Smooth muscle cell (in vitro differentiated cells): ENCODE measurements at regions not wholly inside any gene's neighbourhood (a gene's known extent, or its start where the extent isn't known, plus 50 kb on each side); places are given as distances from the start of the nearest gene placed in this dataset.

Source experiments
- DNase-seq: peaks from one replicate; lab custom pipeline; 2025; ENCODE audit not compliant: unreplicated experiment; lab: John Stamatoyannopoulos, UW
- H2AFZ ChIP-seq: fragments of 200-600 bp; sonication (generic); 2 replicates; pipeline ENCODE4 v1.6.0; 2016; ENCODE audit warnings: antibody characterized with exemption, low read depth, mild to moderate bottlenecking
- H3F3A ChIP-seq: fragments of 200-600 bp; sonication (generic); 2 replicates; pipeline ENCODE4 v1.6.0; 2017; ENCODE audit warnings: antibody characterized with exemption, low read depth
- H3K27ac ChIP-seq: fragments of 200-600 bp; sonication (generic); 2 replicates; pipeline ENCODE4 v1.5.1; 2016; ENCODE audit warnings: low read depth, mild to moderate bottlenecking
- H3K27me3 ChIP-seq: fragments of 200-600 bp; sonication (generic); 2 replicates; pipeline ENCODE4 v1.6.1; 2016; ENCODE audit warnings: low read depth, mild to moderate bottlenecking
- H3K36me3 ChIP-seq: fragments of 200-600 bp; sonication (generic); 2 replicates; pipeline ENCODE4 v1.5.1; 2016; ENCODE audit warnings: low read depth
- H3K4me1 ChIP-seq: fragments of 200-600 bp; sonication (generic); 2 replicates; pipeline ENCODE4 v1.5.1; 2016; ENCODE audit warnings: low read depth
- H3K4me2 ChIP-seq: fragments of 200-600 bp; sonication (generic); 2 replicates; pipeline ENCODE4 v1.6.0; 2016; ENCODE audit warnings: mild to moderate bottlenecking
- H3K4me3 ChIP-seq: fragments of 200-600 bp; sonication (generic); 2 replicates; pipeline ENCODE4 v1.5.1; 2016; ENCODE audit warnings: mild to moderate bottlenecking
- H3K79me2 ChIP-seq: fragments of 200-600 bp; sonication (generic); 2 replicates; pipeline ENCODE4 v1.6.0; 2016; ENCODE audit warnings: low read depth, mild to moderate bottlenecking
- H3K9ac ChIP-seq: fragments of 200-600 bp; sonication (generic); 2 replicates; pipeline ENCODE4 v1.6.0; 2016; ENCODE audit warnings: low read depth
- H3K9me3 ChIP-seq: fragments of 200-600 bp; sonication (generic); replicated peaks from 2 replicates; pipeline ENCODE4 v1.5.1; 2016; ENCODE audit warnings: low read depth
- H4K20me1 ChIP-seq: fragments of 200-600 bp; sonication (generic); 2 replicates; pipeline ENCODE4 v1.6.0; 2016; ENCODE audit warnings: low read depth
- CTCF ChIP-seq: fragments of 200-600 bp; sonication (generic); IDR thresholded peaks from 2 replicates; pipeline ENCODE4 v1.5.1; 2017; ENCODE audit warnings: borderline replicate concordance, mild to moderate bottlenecking, antibody characterized with exemption; ENCODE audit not compliant: insufficient read depth, poor library complexity, severe bottlenecking
- WGBS: methylation state at CpG from one replicate; pipeline ENCODE4 v1.1.7; 2016; ENCODE audit warnings: low lambda C conversion rate; 5-methylcytosine and 5-hydroxymethylcytosine counted together

GRCh38 chr9:10917001-10917400 is 304.2 kb upstream of the PTPRD start:
- Histone ChIP-seq H3K27ac (no peak overlapping the region), H2AFZ (no peak overlapping the region), H3F3A (no peaks in the 10 kb centered on the region), H3K9ac (no peak overlapping the region), H3K79me2 (no peaks in the 10 kb centered on the region), H3K4me1 (no peaks in the 10 kb centered on the region), H3K4me2 (no peak overlapping the region), H3K36me3 (no peaks in the 10 kb centered on the region), H3K4me3 (no peak overlapping the region), H3K9me3 (no peaks in the 10 kb centered on the region), H4K20me1 (no peaks in the 10 kb centered on the region), H3K27me3 (no peaks in the 10 kb centered on the region)
- no peak for TF ChIP-seq CTCF
- DNase-seq = no peak
- WGBS = 88% methylated on average over 2 of the region's 2 CpGs

- DNase-seq = no peak
- no peaks in the 10 kb centered on the region for H3K4me1 ChIP-seq
- no peak overlapping the region for H3K4me3 ChIP-seq
- no peak overlapping the region for H3K9ac ChIP-seq
- H3K36me3 ChIP-seq = no peaks in the 10 kb centered on the region
- no peaks in the 10 kb centered on the region for H4K20me1 ChIP-seq
- no peak overlapping the region for H3K27ac ChIP-seq
- no peaks in the 10 kb centered on the region for H3K27me3 ChIP-seq
- no peak overlapping the region for H3K4me2 ChIP-seq
- no peaks in the 10 kb centered on the region for H3K79me2 ChIP-seq
- no peaks in the 10 kb centered on the region for H3F3A ChIP-seq
- no peak for TF ChIP-seq CTCF
- H2AFZ ChIP-seq = no peak overlapping the region
- WGBS = 28% methylated on average over 2 of the region's 2 CpGs
- no peaks in the 10 kb centered on the region for H3K9me3 ChIP-seq
These were observed 308.9 kb upstream of the PTPRD start for GRCh38 chr9:10921671-10922070.

GRCh38 chr9:10925896-10926295 is 313.1 kb upstream of the PTPRD start:
- no peak overlapping the region for H3K27ac ChIP-seq
- no peak overlapping the region for H3K9ac ChIP-seq
- H3K36me3 ChIP-seq = no peaks in the 10 kb centered on the region
- H4K20me1 ChIP-seq = no peaks in the 10 kb centered on the region
- no peaks in the 10 kb centered on the region for H3K27me3 ChIP-seq
- TF ChIP-seq CTCF = no peak
- H3K4me1 ChIP-seq = no peaks in the 10 kb centered on the region
- DNase-seq = no peak
- H3K9me3 ChIP-seq = no peaks in the 10 kb centered on the region
- no peaks in the 10 kb centered on the region for H3F3A ChIP-seq
- no peak overlapping the region for H3K4me2 ChIP-seq
- H2AFZ ChIP-seq = no peak overlapping the region
- no peak overlapping the region for H3K4me3 ChIP-seq
- 81% methylated on average over 4 of the region's 4 CpGs for WGBS
- H3K79me2 ChIP-seq = no peaks in the 10 kb centered on the region

- no peaks in the 10 kb centered on the region for H4K20me1 ChIP-seq
- H3K36me3 ChIP-seq = no peaks in the 10 kb centered on the region
- no peaks in the 10 kb centered on the region for H3K4me1 ChIP-seq
- H2AFZ ChIP-seq = no peak overlapping the region
- WGBS = 90% methylated on average over 2 of the region's 2 CpGs
- DNase-seq = no peak
- H3K4me3 ChIP-seq = no peak overlapping the region
- TF ChIP-seq CTCF = no peak
- H3K4me2 ChIP-seq = no peak overlapping the region
- no peaks in the 10 kb centered on the region for H3K9me3 ChIP-seq
- H3F3A ChIP-seq = no peaks in the 10 kb centered on the region
- H3K27me3 ChIP-seq = no peaks in the 10 kb centered on the region
- H3K27ac ChIP-seq = no peak overlapping the region
- no peak overlapping the region for H3K9ac ChIP-seq
- no peaks in the 10 kb centered on the region for H3K79me2 ChIP-seq
These were observed 315.6 kb upstream of the PTPRD start for GRCh38 chr9:10928372-10928771.
